LNCAP (cell line): ENCODE measurements at regions not wholly inside any gene's neighbourhood (a gene's known extent, or its start where the extent isn't known, plus 50 kb on each side); places are given as distances from the start of the nearest gene placed in this dataset.

ENCODE experiments used
- CTCF ChIP-seq: fragments of 450-650 bp; IDR thresholded peaks from 2 replicates; pipeline ENCODE4 v1.5.1; 2017; ENCODE audit warnings: mild to moderate bottlenecking

GRCh38 chr2:146119586-146119985 is 1599.7 kb upstream of the ZEB2 start:
- no peak for TF ChIP-seq CTCF

GRCh38 chr2:146108993-146109392 is 1589.1 kb upstream of the ZEB2 start:
- no peak for TF ChIP-seq CTCF

- no peak for TF ChIP-seq CTCF
Observed at GRCh38 chr2:146094185-146094584, 1574.3 kb upstream of the ZEB2 start.

- TF ChIP-seq CTCF = no peak
Observed at GRCh38 chr2:146081459-146081858, 1561.5 kb upstream of the ZEB2 start.

- TF ChIP-seq CTCF = no peak
Observed at GRCh38 chr2:146080925-146081324, 1561.0 kb upstream of the ZEB2 start.

- no peak for TF ChIP-seq CTCF
Observed at GRCh38 chr2:146079216-146079615, 1559.3 kb upstream of the ZEB2 start.

- TF ChIP-seq CTCF = no peak
Observed at GRCh38 chr2:146077156-146077555, 1557.2 kb upstream of the ZEB2 start.

GRCh38 chr2:146068051-146068450 is 1548.1 kb upstream of the ZEB2 start:
- TF ChIP-seq CTCF = no peak
